ENCODE measurements at regions not wholly inside any gene's neighbourhood (a gene's known extent, or its start where the extent isn't known, plus 50 kb on each side); places are given as distances from the start of the nearest gene placed in this dataset.
"Not testable (repeated sequence)": the region's sequence is repeated elsewhere in the genome, so short reads cannot be mapped to it uniquely, and the experiment has no call there.

DNA sequence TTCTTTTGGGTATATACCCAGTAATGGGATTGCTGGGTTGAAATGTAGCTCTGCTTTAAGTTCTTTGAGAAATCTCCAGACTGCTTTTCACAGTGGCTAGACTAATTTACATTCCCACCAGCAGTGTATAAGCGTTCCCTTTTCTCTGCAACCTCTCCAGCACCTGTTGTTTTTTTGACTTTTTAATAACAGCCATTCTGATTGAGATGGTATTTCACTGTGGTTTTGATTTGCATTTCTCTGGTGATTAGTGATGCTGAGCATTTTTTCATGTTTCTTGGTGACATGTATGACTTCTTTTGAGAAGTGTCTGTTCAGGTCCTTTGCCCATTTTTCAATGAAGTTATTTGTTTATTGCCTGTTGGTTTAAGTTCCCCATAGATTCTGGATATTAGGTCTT, 87.1 kb upstream of the TSC22D2 start:
- TF ChIP-seq, protein P1, sequence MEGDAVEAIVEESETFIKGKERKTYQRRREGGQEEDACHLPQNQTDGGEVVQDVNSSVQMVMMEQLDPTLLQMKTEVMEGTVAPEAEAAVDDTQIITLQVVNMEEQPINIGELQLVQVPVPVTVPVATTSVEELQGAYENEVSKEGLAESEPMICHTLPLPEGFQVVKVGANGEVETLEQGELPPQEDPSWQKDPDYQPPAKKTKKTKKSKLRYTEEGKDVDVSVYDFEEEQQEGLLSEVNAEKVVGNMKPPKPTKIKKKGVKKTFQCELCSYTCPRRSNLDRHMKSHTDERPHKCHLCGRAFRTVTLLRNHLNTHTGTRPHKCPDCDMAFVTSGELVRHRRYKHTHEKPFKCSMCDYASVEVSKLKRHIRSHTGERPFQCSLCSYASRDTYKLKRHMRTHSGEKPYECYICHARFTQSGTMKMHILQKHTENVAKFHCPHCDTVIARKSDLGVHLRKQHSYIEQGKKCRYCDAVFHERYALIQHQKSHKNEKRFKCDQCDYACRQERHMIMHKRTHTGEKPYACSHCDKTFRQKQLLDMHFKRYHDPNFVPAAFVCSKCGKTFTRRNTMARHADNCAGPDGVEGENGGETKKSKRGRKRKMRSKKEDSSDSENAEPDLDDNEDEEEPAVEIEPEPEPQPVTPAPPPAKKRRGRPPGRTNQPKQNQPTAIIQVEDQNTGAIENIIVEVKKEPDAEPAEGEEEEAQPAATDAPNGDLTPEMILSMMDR (IDR thresholded peaks at IDR 0.05; ENCODE audit: low read depth, low read length): not testable (repeated sequence)
- TF ChIP-seq POLR2A (IDR thresholded peaks at IDR 0.05; ENCODE audit: extremely low read depth, insufficient read length); MYC (IDR thresholded peaks at IDR 0.05; ENCODE audit: low read depth, low read length): not testable (repeated sequence)
- TF ChIP-seq, protein P2, sequence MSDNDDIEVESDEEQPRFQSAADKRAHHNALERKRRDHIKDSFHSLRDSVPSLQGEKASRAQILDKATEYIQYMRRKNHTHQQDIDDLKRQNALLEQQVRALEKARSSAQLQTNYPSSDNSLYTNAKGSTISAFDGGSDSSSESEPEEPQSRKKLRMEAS (IDR thresholded peaks at IDR 0.05; ENCODE audit: low read depth, low read length): not testable (repeated sequence)

Measured in NB4 (cell line).